ENCODE measurements at regions not wholly inside any gene's neighbourhood (a gene's known extent, or its start where the extent isn't known, plus 50 kb on each side); places are given as distances from the start of the nearest gene placed in this dataset.

- DNase-seq (ENCODE audit: extremely low read depth, low read depth, low spot score), result no peak
These were observed 460.4 kb upstream of the NAALADL2 start for GRCh38 chr3:174398761-174399160.

GRCh38 chr3:174403831-174404230 lies 455.3 kb upstream of the NAALADL2 start:
- no peak for DNase-seq (ENCODE audit: extremely low read depth, low read depth, low spot score)

GRCh38 chr3:174408310-174408709 lies 450.8 kb upstream of the NAALADL2 start:
- DNase-seq (ENCODE audit: extremely low read depth, low read depth, low spot score), result no peak

- no peak for DNase-seq (ENCODE audit: extremely low read depth, low read depth, low spot score)
These were observed 449.9 kb upstream of the NAALADL2 start for GRCh38 chr3:174409086-174409743.

GRCh38 chr3:174413062-174413912 lies 445.8 kb upstream of the NAALADL2 start:
- DNase-seq (ENCODE audit: extremely low read depth, low read depth, low spot score), result no peak

- DNase-seq (ENCODE audit: extremely low read depth, low read depth, low spot score), result no peak
These were observed 444.2 kb upstream of the NAALADL2 start for GRCh38 chr3:174414902-174415301.

GRCh38 chr3:174417573-174417972 lies 441.6 kb upstream of the NAALADL2 start:
- DNase-seq (ENCODE audit: extremely low read depth, low read depth, low spot score), result no peak

GRCh38 chr3:174419216-174419615 lies 439.9 kb upstream of the NAALADL2 start:
- DNase-seq (ENCODE audit: extremely low read depth, low read depth, low spot score), result no peak

- DNase-seq (ENCODE audit: extremely low read depth, low read depth, low spot score), result no peak
These were observed 435.2 kb upstream of the NAALADL2 start for GRCh38 chr3:174423936-174424335.

GRCh38 chr3:174424656-174425055 lies 434.5 kb upstream of the NAALADL2 start:
- no peak for DNase-seq (ENCODE audit: extremely low read depth, low read depth, low spot score)

- no peak for DNase-seq (ENCODE audit: extremely low read depth, low read depth, low spot score)
These were observed 433.7 kb upstream of the NAALADL2 start for GRCh38 chr3:174425422-174425821.

GRCh38 chr3:174430986-174431385 lies 428.1 kb upstream of the NAALADL2 start:
- no peak for DNase-seq (ENCODE audit: extremely low read depth, low read depth, low spot score)

GRCh38 chr3:174431717-174432116 lies 427.4 kb upstream of the NAALADL2 start:
- DNase-seq (ENCODE audit: extremely low read depth, low read depth, low spot score), result no peak

- DNase-seq (ENCODE audit: extremely low read depth, low read depth, low spot score), result no peak
These were observed 422.8 kb upstream of the NAALADL2 start for GRCh38 chr3:174436367-174436766.

GRCh38 chr3:174438501-174439145 lies 420.5 kb upstream of the NAALADL2 start:
- DNase-seq (ENCODE audit: extremely low read depth, low read depth, low spot score), result no peak

GRCh38 chr3:174439331-174440252 lies 419.5 kb upstream of the NAALADL2 start:
- no peak for DNase-seq (ENCODE audit: extremely low read depth, low read depth, low spot score)

- DNase-seq (ENCODE audit: extremely low read depth, low read depth, low spot score), result no peak
These were observed 418.9 kb upstream of the NAALADL2 start for GRCh38 chr3:174440253-174440701.

- peak; percentile 45 for DNase-seq (ENCODE audit: extremely low read depth, low read depth, low spot score)
These were observed 418.2 kb upstream of the NAALADL2 start for GRCh38 chr3:174440741-174441587.

GRCh38 chr3:174441588-174442301 lies 417.4 kb upstream of the NAALADL2 start:
- DNase-seq (ENCODE audit: extremely low read depth, low read depth, low spot score), result no peak

All from glomerular endothelial cell (primary cell).